IMR-90 (cell line): ENCODE measurements at regions not wholly inside any gene's neighbourhood (a gene's known extent, or its start where the extent isn't known, plus 50 kb on each side); places are given as distances from the start of the nearest gene placed in this dataset.
A peak's percentile ranks its signal among the peaks of the same experiment; 100 is the strongest.

Experiments
- ATAC-seq: fragments of 200-7000 bp; cut with Tn5 transposase; 2 replicates; pipeline ENCODE4 v1.9.1; 2020; ENCODE audit warnings: low read depth, mild to moderate bottlenecking, moderate library complexity
- BruUV-seq: library from RNA; stranded (reverse); fragments of 400-500 nt; replicated peaks from 2 replicates; lab custom pipeline; 2021; lab: Mats Ljungman, UMichigan
- CTCF ChIA-PET: fragments of 300-600 bp; formaldehyde crosslinking; extraction: SDS; loops from one replicate; lab custom pipeline; 2021; ENCODE audit warnings: antibody characterized with exemption; lab: Yijun Ruan, JAX
- POLR2A ChIA-PET: fragments of 300-600 bp; sonication (Branson Sonifier 250); formaldehyde crosslinking; loops from one replicate; lab custom pipeline; 2022; ENCODE audit warnings: antibody characterized with exemption; ENCODE audit not compliant: unreplicated experiment; lab: Charles Lee
- DNase-seq: peaks from one replicate; pipeline ENCODE4 v3.0.0; 2013
- H2AFZ ChIP-seq: replicated peaks from 2 replicates; pipeline ENCODE3; 2013; ENCODE audit warnings: low read length, mild to moderate bottlenecking; ENCODE audit not compliant: poor library complexity
- H2AK5ac ChIP-seq: 2 replicates; pipeline ENCODE4 v1.6.1; 2013; ENCODE audit warnings: low read depth, low read length, inconsistent platforms
- H2AK9ac ChIP-seq: replicated peaks from 2 replicates; pipeline ENCODE3; 2013; ENCODE audit warnings: mild to moderate bottlenecking, low read depth, low read length, moderate library complexity; ENCODE audit not compliant: poor library complexity
- H2BK120ac ChIP-seq: 2 replicates; pipeline ENCODE4 v1.6.1; 2013; ENCODE audit warnings: low read depth, low read length, inconsistent platforms
- H2BK15ac ChIP-seq: 3 replicates; pipeline ENCODE4 v1.6.1; 2013; ENCODE audit warnings: low read depth, low read length, inconsistent platforms
- H2BK20ac ChIP-seq: 2 replicates; pipeline ENCODE4 v1.6.1; 2013; ENCODE audit warnings: low read depth, mild to moderate bottlenecking, inconsistent platforms, low read length, moderate library complexity
- H2BK5ac ChIP-seq: 2 replicates; pipeline ENCODE4 v1.6.1; 2013; ENCODE audit warnings: mild to moderate bottlenecking, low read depth, low read length, inconsistent platforms; ENCODE audit not compliant: poor library complexity, severe bottlenecking
- H3K14ac ChIP-seq: replicated peaks from 2 replicates; pipeline ENCODE4 v1.6.1; 2013; ENCODE audit warnings: low read depth, low read length, inconsistent platforms
- H3K18ac ChIP-seq: 2 replicates; pipeline ENCODE4 v1.6.1; 2013; ENCODE audit warnings: low read depth, low read length, control low read depth
- H3K23ac ChIP-seq: 2 replicates; pipeline ENCODE4 v1.6.1; 2013; ENCODE audit warnings: low read depth, low read length, inconsistent platforms
- H3K27ac ChIP-seq: 2 replicates; pipeline ENCODE4 v1.5.1; 2013; ENCODE audit warnings: mild to moderate bottlenecking, control low read depth, low read length; ENCODE audit not compliant: insufficient read depth
- H3K27me3 ChIP-seq: 2 replicates; pipeline ENCODE4 v1.6.1; 2013; ENCODE audit warnings: low read length; ENCODE audit not compliant: control insufficient read depth, insufficient read depth
- H3K36me3 ChIP-seq: 2 replicates; pipeline ENCODE4 v1.6.1; 2013; ENCODE audit warnings: low read length, mixed read lengths; ENCODE audit not compliant: control insufficient read depth, insufficient read depth
- H3K4ac ChIP-seq: 2 replicates; pipeline ENCODE4 v1.6.1; 2013; ENCODE audit warnings: low read depth, low read length, inconsistent platforms
- H3K4me1 ChIP-seq: 2 replicates; pipeline ENCODE4 v1.6.1; 2013; ENCODE audit warnings: low read length, mixed read lengths; ENCODE audit not compliant: control insufficient read depth, insufficient read depth
- H3K4me2 ChIP-seq: 2 replicates; pipeline ENCODE4 v1.6.1; 2013; ENCODE audit warnings: low read depth, mild to moderate bottlenecking, control low read depth, low read length, moderate library complexity
- H3K4me3 ChIP-seq: 2 replicates; pipeline ENCODE4 v1.5.1; 2013; ENCODE audit warnings: low read depth, mild to moderate bottlenecking, control low read depth, low read length, moderate library complexity; ENCODE audit not compliant: insufficient read depth
- H3K56ac ChIP-seq: 2 replicates; pipeline ENCODE4 v1.6.1; 2013; ENCODE audit warnings: low read length, inconsistent platforms; ENCODE audit not compliant: insufficient read depth; ENCODE audit errors: extremely low read depth
- H3K79me1 ChIP-seq, 2 experiments: 2 replicates each; pipeline ENCODE4 v1.6.1; 2013; ENCODE audit warnings: low read length in 2 of 2, inconsistent platforms in 1 of 2, low read depth in 1 of 2
- H3K9ac ChIP-seq: 2 replicates; pipeline ENCODE4 v1.6.1; 2013; ENCODE audit warnings: low read depth, low read length, control low read depth
- H3K9me1 ChIP-seq: 2 replicates; pipeline ENCODE4 v1.6.1; 2013; ENCODE audit warnings: low read length, inconsistent platforms; ENCODE audit not compliant: insufficient read depth
- H3K9me3 ChIP-seq: 2 replicates; pipeline ENCODE4 v1.6.1; 2013; ENCODE audit warnings: low read length; ENCODE audit not compliant: control insufficient read depth, insufficient read depth
- H4K20me1 ChIP-seq: 2 replicates; pipeline ENCODE4 v1.6.1; 2013; ENCODE audit warnings: low read length, inconsistent platforms; ENCODE audit not compliant: insufficient read depth
- H4K5ac ChIP-seq: 2 replicates; pipeline ENCODE4 v1.6.1; 2013; ENCODE audit warnings: mild to moderate bottlenecking, low read depth, low read length, control low read depth
- H4K8ac ChIP-seq, 2 experiments: 2 replicates each; pipeline ENCODE4 v1.6.1; 2013; ENCODE audit warnings: low read depth in 2 of 2, low read length in 2 of 2, control low read depth in 1 of 2, inconsistent platforms in 1 of 2
- H4K91ac ChIP-seq: 2 replicates; pipeline ENCODE4 v1.6.1; 2013; ENCODE audit warnings: low read depth, low read length, inconsistent platforms; ENCODE audit not compliant: insufficient read depth
- BHLHE40 ChIP-seq: fragments of 150-350 bp; IDR thresholded peaks from 2 replicates; pipeline ENCODE4 v1.6.1; 2016; ENCODE audit warnings: mild to moderate bottlenecking, low read depth, low read length
- CEBPB ChIP-seq: IDR thresholded peaks from 2 replicates; pipeline ENCODE4 v1.6.1; 2012; ENCODE audit warnings: low read depth, low read length, improper control_type of control experiment
- FOS ChIP-seq: fragments of 150-350 bp; IDR thresholded peaks from 2 replicates; pipeline ENCODE4 v1.6.1; 2016; ENCODE audit warnings: low read depth, low read length
- MAZ ChIP-seq: IDR thresholded peaks from 2 replicates; pipeline ENCODE4 v1.6.1; 2012; ENCODE audit warnings: low read depth, mild to moderate bottlenecking, low read length, improper control_type of control experiment, moderate library complexity, borderline replicate concordance
- MXI1 ChIP-seq: IDR thresholded peaks from 2 replicates; pipeline ENCODE4 v1.6.1; 2012; ENCODE audit warnings: low read depth, mild to moderate bottlenecking, low read length, moderate library complexity, borderline replicate concordance
- NFE2L2 ChIP-seq: fragments of 150-350 bp; IDR thresholded peaks from 2 replicates; pipeline ENCODE4 v1.6.1; 2016; ENCODE audit warnings: low read depth, mild to moderate bottlenecking, low read length
- POLR2A ChIP-seq: IDR thresholded peaks from 2 replicates; pipeline ENCODE4 v1.6.1; 2012; ENCODE audit warnings: mild to moderate bottlenecking, low read depth, low read length
- RAD21 ChIP-seq: IDR thresholded peaks from 2 replicates; pipeline ENCODE4 v1.6.1; 2012; ENCODE audit warnings: low read length, improper control_type of control experiment
- RCOR1 ChIP-seq: IDR thresholded peaks from 2 replicates; pipeline ENCODE4 v1.6.1; 2012; ENCODE audit warnings: mild to moderate bottlenecking, low read length, improper control_type of control experiment; ENCODE audit not compliant: insufficient replicate concordance
- RFX5 ChIP-seq: IDR thresholded peaks from 2 replicates; pipeline ENCODE4 v1.8.0; 2012; ENCODE audit warnings: low read depth, mild to moderate bottlenecking, low read length, moderate library complexity
- WGBS, 2 experiments: methylation state at CpG; one replicate each; pipeline versions ENCODE4 v1.1.5 to v1.1.7; 2013; ENCODE audit warnings: missing lambda C conversion rate in 2 of 2; ENCODE audit not compliant: insufficient read length in 1 of 2; ENCODE audit errors: extremely low coverage in 2 of 2; 5-methylcytosine and 5-hydroxymethylcytosine counted together
- dilution Hi-C: fragments of 300-500 bp; cut with HindIII; formaldehyde crosslinking; loops from one replicate; pipeline ENCODE4 v1.14.3; 2018; ENCODE audit warnings: low sequenced_read_pairs; ENCODE audit not compliant: unreplicated experiment
- in situ Hi-C: fragments of 300-500 bp; cut with MboI; formaldehyde crosslinking; loops from 3 replicates; pipeline ENCODE4 v1.14.3; 2019; ENCODE audit warnings: low sequenced_read_pairs, inconsistent platforms, mixed read lengths
- intact Hi-C: fragments of 100-400 bp; cut with micrococcal nuclease; formaldehyde crosslinking; loops from 2 replicates; pipeline ENCODE4 v1.10.0; 2022
- TF ChIP-seq, protein P1 (sequence below): fragments of 150-350 bp; IDR thresholded peaks from 2 replicates; pipeline ENCODE4 v1.6.1; 2016; ENCODE audit warnings: low read depth, mild to moderate bottlenecking, low read length, moderate library complexity, borderline replicate concordance
- TF ChIP-seq, protein P2 (sequence below): fragments of 150-350 bp; IDR thresholded peaks from 2 replicates; pipeline ENCODE4 v1.6.1; 2017; ENCODE audit warnings: mild to moderate bottlenecking, antibody characterized with exemption, low read length, low read depth
- TF ChIP-seq, protein P3 (sequence below): conservative IDR thresholded peaks from 2 replicates; pipeline ENCODE4 v1.5.1; 2012; ENCODE audit warnings: mild to moderate bottlenecking, low read depth, low read length, improper control_type of control experiment

DNA sequence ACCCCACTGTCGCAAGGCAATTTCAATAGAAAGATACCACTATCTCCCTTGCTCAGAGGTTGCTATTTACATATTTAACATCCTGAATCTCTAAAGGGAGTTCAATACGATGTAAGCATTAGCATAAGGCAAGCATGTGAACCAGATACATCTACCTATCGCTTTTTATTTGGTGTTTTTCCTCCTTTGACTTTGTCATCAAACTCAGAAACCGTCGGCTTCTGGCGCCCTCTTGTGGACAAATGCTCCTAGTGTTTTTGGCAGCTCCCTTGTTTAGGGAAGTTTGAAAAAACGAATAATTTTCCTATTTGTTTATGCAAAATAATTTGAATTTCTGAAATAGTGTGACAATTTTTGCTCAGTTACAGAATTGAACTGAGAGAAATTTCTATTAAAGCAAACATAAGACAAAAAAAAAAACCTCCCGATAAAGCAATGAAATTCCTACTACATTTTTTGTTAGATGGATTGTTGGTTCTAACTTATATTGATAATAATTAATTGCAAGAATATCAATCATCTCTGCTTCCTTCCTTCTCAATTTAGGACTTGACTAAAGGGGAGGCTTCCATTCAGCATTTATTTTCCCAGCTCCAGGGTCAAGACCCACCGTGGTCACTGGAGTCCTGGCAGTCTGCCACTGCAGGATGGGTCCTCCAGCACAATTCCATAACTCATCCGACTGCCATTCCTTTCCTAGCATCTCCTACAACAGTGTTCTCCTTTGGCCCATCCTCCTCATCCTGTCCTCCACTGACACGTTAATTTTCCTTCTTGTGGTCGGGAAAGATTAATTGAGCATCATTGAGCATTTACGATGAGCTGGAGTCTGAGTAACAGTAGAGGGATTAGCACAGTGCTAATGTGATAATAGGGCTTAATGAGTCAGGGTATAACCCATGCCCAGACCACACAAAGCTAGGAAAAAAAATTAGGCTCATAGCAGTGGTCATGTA is 131.8 kb upstream of the CHD1 start:
- WGBS, 2 experiments, result no CpG with 5 or more reads among the region's 13 CpGs
- 0 out of 2 replicates have a peak, but pooled peaks have one; percentile 30 for ATAC-seq
- Histone ChIP-seq H2AK5ac (no peak overlapping the region), H4K91ac (no peak overlapping the region), H3K4ac (peak overlapping the region; percentile 53; the same call in 1 of the 2 replicates), H2BK120ac (0 out of 2 replicates have a peak overlapping the region, but pooled peaks have one; percentile 21), H3K36me3 (no peaks in the 10 kb centered on the region), H3K4me2 (peak overlapping the region; percentile 74; the same call in 1 of the 2 replicates), H3K79me1 (no peaks in the 10 kb centered on the region), H4K8ac (no peak overlapping the region; a peak in 1 of 4 replicates), H3K9me3 (no peaks in the 10 kb centered on the region), H2BK5ac (no peak overlapping the region), H3K9me1 (peaks cover 6% of the 10 kb centered on the region; the same call in 1 of the 2 replicates), H2BK15ac (no peak overlapping the region), H3K23ac (no peak overlapping the region), H3K18ac (no peak overlapping the region), H3K9ac (no peak overlapping the region), H2AK9ac (no peak overlapping the region), H3K56ac (no peak overlapping the region), H3K14ac (no peak overlapping the region), H2BK20ac (0 out of 2 replicates have a peak overlapping the region, but pooled peaks have one; percentile 0), H4K20me1 (no peaks in the 10 kb centered on the region), H2AFZ (peak overlapping the region; percentile 0), H3K4me1 (peaks cover 7% of the 10 kb centered on the region), H3K27ac (no peak overlapping the region), H3K4me3 (no peak overlapping the region), H3K27me3 (no peaks in the 10 kb centered on the region; the same call in 1 of the 2 replicates), H4K5ac (no peak overlapping the region)
- BruUV-seq, result no TSS peak
- intact Hi-C loops (loop anchor here (1.0 to 2.0 kb wide), 2 partner anchors 28 to 154 kb away; no protein-coding TSS in a partner anchor), dilution Hi-C loops (no loop called here), in situ Hi-C loops (no loop called here)
- POLR2A ChIA-PET, result no interaction called here
- peak; percentile 65 for DNase-seq
- CTCF ChIA-PET, result interaction anchor here (0.9 to 1.8 kb wide), 8 partner anchors 9 to 157 kb away, joined by 3 to 8 read pairs (median 4); no protein-coding TSS in a partner anchor
- TF ChIP-seq MXI1 (no peak), NFE2L2 (no peak), RAD21 (peak; percentile 73), POLR2A (no peak), FOS (no peak), RFX5 (no peak), BHLHE40 (no peak), MAZ (no peak), RCOR1 (no peak), CEBPB (no peak)
- TF ChIP-seq, protein P1, sequence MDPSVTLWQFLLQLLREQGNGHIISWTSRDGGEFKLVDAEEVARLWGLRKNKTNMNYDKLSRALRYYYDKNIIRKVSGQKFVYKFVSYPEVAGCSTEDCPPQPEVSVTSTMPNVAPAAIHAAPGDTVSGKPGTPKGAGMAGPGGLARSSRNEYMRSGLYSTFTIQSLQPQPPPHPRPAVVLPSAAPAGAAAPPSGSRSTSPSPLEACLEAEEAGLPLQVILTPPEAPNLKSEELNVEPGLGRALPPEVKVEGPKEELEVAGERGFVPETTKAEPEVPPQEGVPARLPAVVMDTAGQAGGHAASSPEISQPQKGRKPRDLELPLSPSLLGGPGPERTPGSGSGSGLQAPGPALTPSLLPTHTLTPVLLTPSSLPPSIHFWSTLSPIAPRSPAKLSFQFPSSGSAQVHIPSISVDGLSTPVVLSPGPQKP, result no peak
- TF ChIP-seq, protein P2, sequence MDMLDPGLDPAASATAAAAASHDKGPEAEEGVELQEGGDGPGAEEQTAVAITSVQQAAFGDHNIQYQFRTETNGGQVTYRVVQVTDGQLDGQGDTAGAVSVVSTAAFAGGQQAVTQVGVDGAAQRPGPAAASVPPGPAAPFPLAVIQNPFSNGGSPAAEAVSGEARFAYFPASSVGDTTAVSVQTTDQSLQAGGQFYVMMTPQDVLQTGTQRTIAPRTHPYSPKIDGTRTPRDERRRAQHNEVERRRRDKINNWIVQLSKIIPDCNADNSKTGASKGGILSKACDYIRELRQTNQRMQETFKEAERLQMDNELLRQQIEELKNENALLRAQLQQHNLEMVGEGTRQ, result no peak
- TF ChIP-seq, protein P3, sequence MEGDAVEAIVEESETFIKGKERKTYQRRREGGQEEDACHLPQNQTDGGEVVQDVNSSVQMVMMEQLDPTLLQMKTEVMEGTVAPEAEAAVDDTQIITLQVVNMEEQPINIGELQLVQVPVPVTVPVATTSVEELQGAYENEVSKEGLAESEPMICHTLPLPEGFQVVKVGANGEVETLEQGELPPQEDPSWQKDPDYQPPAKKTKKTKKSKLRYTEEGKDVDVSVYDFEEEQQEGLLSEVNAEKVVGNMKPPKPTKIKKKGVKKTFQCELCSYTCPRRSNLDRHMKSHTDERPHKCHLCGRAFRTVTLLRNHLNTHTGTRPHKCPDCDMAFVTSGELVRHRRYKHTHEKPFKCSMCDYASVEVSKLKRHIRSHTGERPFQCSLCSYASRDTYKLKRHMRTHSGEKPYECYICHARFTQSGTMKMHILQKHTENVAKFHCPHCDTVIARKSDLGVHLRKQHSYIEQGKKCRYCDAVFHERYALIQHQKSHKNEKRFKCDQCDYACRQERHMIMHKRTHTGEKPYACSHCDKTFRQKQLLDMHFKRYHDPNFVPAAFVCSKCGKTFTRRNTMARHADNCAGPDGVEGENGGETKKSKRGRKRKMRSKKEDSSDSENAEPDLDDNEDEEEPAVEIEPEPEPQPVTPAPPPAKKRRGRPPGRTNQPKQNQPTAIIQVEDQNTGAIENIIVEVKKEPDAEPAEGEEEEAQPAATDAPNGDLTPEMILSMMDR, result peak; percentile 85
